IMR-90 (cell line): ENCODE measurements at regions not wholly inside any gene's neighbourhood (a gene's known extent, or its start where the extent isn't known, plus 50 kb on each side); places are given as distances from the start of the nearest gene placed in this dataset.

ENCODE experiments used
- ATAC-seq: fragments of 200-7000 bp; cut with Tn5 transposase; 2 replicates; pipeline ENCODE4 v1.9.1; 2020; ENCODE audit warnings: low read depth, mild to moderate bottlenecking, moderate library complexity
- BruUV-seq: library from RNA; stranded (reverse); fragments of 400-500 nt; replicated peaks from 2 replicates; lab custom pipeline; 2021; lab: Mats Ljungman, UMichigan
- CTCF ChIA-PET: fragments of 300-600 bp; formaldehyde crosslinking; extraction: SDS; loops from one replicate; lab custom pipeline; 2021; ENCODE audit warnings: antibody characterized with exemption; lab: Yijun Ruan, JAX
- POLR2A ChIA-PET: fragments of 300-600 bp; sonication (Branson Sonifier 250); formaldehyde crosslinking; loops from one replicate; lab custom pipeline; 2022; ENCODE audit warnings: antibody characterized with exemption; ENCODE audit not compliant: unreplicated experiment; lab: Charles Lee
- DNase-seq: peaks from one replicate; pipeline ENCODE4 v3.0.0; 2013
- H2AFZ ChIP-seq: replicated peaks from 2 replicates; pipeline ENCODE3; 2013; ENCODE audit warnings: low read length, mild to moderate bottlenecking; ENCODE audit not compliant: poor library complexity
- H2AK5ac ChIP-seq: 2 replicates; pipeline ENCODE4 v1.6.1; 2013; ENCODE audit warnings: low read depth, low read length, inconsistent platforms
- H2AK9ac ChIP-seq: replicated peaks from 2 replicates; pipeline ENCODE3; 2013; ENCODE audit warnings: mild to moderate bottlenecking, low read depth, low read length, moderate library complexity; ENCODE audit not compliant: poor library complexity
- H2BK120ac ChIP-seq: 2 replicates; pipeline ENCODE4 v1.6.1; 2013; ENCODE audit warnings: low read depth, low read length, inconsistent platforms
- H2BK15ac ChIP-seq: 3 replicates; pipeline ENCODE4 v1.6.1; 2013; ENCODE audit warnings: low read depth, low read length, inconsistent platforms
- H2BK20ac ChIP-seq: 2 replicates; pipeline ENCODE4 v1.6.1; 2013; ENCODE audit warnings: low read depth, mild to moderate bottlenecking, inconsistent platforms, low read length, moderate library complexity
- H2BK5ac ChIP-seq: 2 replicates; pipeline ENCODE4 v1.6.1; 2013; ENCODE audit warnings: mild to moderate bottlenecking, low read depth, low read length, inconsistent platforms; ENCODE audit not compliant: poor library complexity, severe bottlenecking
- H3K14ac ChIP-seq: replicated peaks from 2 replicates; pipeline ENCODE4 v1.6.1; 2013; ENCODE audit warnings: low read depth, low read length, inconsistent platforms
- H3K18ac ChIP-seq: 2 replicates; pipeline ENCODE4 v1.6.1; 2013; ENCODE audit warnings: low read depth, low read length, control low read depth
- H3K23ac ChIP-seq: 2 replicates; pipeline ENCODE4 v1.6.1; 2013; ENCODE audit warnings: low read depth, low read length, inconsistent platforms
- H3K27ac ChIP-seq: 2 replicates; pipeline ENCODE4 v1.5.1; 2013; ENCODE audit warnings: mild to moderate bottlenecking, control low read depth, low read length; ENCODE audit not compliant: insufficient read depth
- H3K27me3 ChIP-seq: 2 replicates; pipeline ENCODE4 v1.6.1; 2013; ENCODE audit warnings: low read length; ENCODE audit not compliant: control insufficient read depth, insufficient read depth
- H3K36me3 ChIP-seq: 2 replicates; pipeline ENCODE4 v1.6.1; 2013; ENCODE audit warnings: low read length, mixed read lengths; ENCODE audit not compliant: control insufficient read depth, insufficient read depth
- H3K4ac ChIP-seq: 2 replicates; pipeline ENCODE4 v1.6.1; 2013; ENCODE audit warnings: low read depth, low read length, inconsistent platforms
- H3K4me1 ChIP-seq: 2 replicates; pipeline ENCODE4 v1.6.1; 2013; ENCODE audit warnings: low read length, mixed read lengths; ENCODE audit not compliant: control insufficient read depth, insufficient read depth
- H3K4me2 ChIP-seq: 2 replicates; pipeline ENCODE4 v1.6.1; 2013; ENCODE audit warnings: low read depth, mild to moderate bottlenecking, control low read depth, low read length, moderate library complexity
- H3K4me3 ChIP-seq: 2 replicates; pipeline ENCODE4 v1.5.1; 2013; ENCODE audit warnings: low read depth, mild to moderate bottlenecking, control low read depth, low read length, moderate library complexity; ENCODE audit not compliant: insufficient read depth
- H3K56ac ChIP-seq: 2 replicates; pipeline ENCODE4 v1.6.1; 2013; ENCODE audit warnings: low read length, inconsistent platforms; ENCODE audit not compliant: insufficient read depth; ENCODE audit errors: extremely low read depth
- H3K79me1 ChIP-seq, 2 experiments: 2 replicates each; pipeline ENCODE4 v1.6.1; 2013; ENCODE audit warnings: low read length in 2 of 2, inconsistent platforms in 1 of 2, low read depth in 1 of 2
- H3K9ac ChIP-seq: 2 replicates; pipeline ENCODE4 v1.6.1; 2013; ENCODE audit warnings: low read depth, low read length, control low read depth
- H3K9me1 ChIP-seq: 2 replicates; pipeline ENCODE4 v1.6.1; 2013; ENCODE audit warnings: low read length, inconsistent platforms; ENCODE audit not compliant: insufficient read depth
- H3K9me3 ChIP-seq: 2 replicates; pipeline ENCODE4 v1.6.1; 2013; ENCODE audit warnings: low read length; ENCODE audit not compliant: control insufficient read depth, insufficient read depth
- H4K20me1 ChIP-seq: 2 replicates; pipeline ENCODE4 v1.6.1; 2013; ENCODE audit warnings: low read length, inconsistent platforms; ENCODE audit not compliant: insufficient read depth
- H4K5ac ChIP-seq: 2 replicates; pipeline ENCODE4 v1.6.1; 2013; ENCODE audit warnings: mild to moderate bottlenecking, low read depth, low read length, control low read depth
- H4K8ac ChIP-seq, 2 experiments: 2 replicates each; pipeline ENCODE4 v1.6.1; 2013; ENCODE audit warnings: low read depth in 2 of 2, low read length in 2 of 2, control low read depth in 1 of 2, inconsistent platforms in 1 of 2
- H4K91ac ChIP-seq: 2 replicates; pipeline ENCODE4 v1.6.1; 2013; ENCODE audit warnings: low read depth, low read length, inconsistent platforms; ENCODE audit not compliant: insufficient read depth
- BHLHE40 ChIP-seq: fragments of 150-350 bp; IDR thresholded peaks from 2 replicates; pipeline ENCODE4 v1.6.1; 2016; ENCODE audit warnings: mild to moderate bottlenecking, low read depth, low read length
- CEBPB ChIP-seq: IDR thresholded peaks from 2 replicates; pipeline ENCODE4 v1.6.1; 2012; ENCODE audit warnings: low read depth, low read length, improper control_type of control experiment
- CHD1 ChIP-seq: IDR thresholded peaks from 2 replicates; pipeline ENCODE4 v1.6.1; 2012; ENCODE audit warnings: low read depth, low read length, improper control_type of control experiment
- ELK1 ChIP-seq: fragments of 150-350 bp; IDR thresholded peaks from 2 replicates; pipeline ENCODE4 v1.6.1; 2016; ENCODE audit warnings: low read depth, mild to moderate bottlenecking, low read length, moderate library complexity, borderline replicate concordance
- FOS ChIP-seq: fragments of 150-350 bp; IDR thresholded peaks from 2 replicates; pipeline ENCODE4 v1.6.1; 2016; ENCODE audit warnings: low read depth, low read length
- MAFK ChIP-seq: IDR thresholded peaks from 2 replicates; pipeline ENCODE4 v1.6.1; 2012; ENCODE audit warnings: low read depth, low read length, improper control_type of control experiment
- MAZ ChIP-seq: IDR thresholded peaks from 2 replicates; pipeline ENCODE4 v1.6.1; 2012; ENCODE audit warnings: low read depth, mild to moderate bottlenecking, low read length, improper control_type of control experiment, moderate library complexity, borderline replicate concordance
- MXI1 ChIP-seq: IDR thresholded peaks from 2 replicates; pipeline ENCODE4 v1.6.1; 2012; ENCODE audit warnings: low read depth, mild to moderate bottlenecking, low read length, moderate library complexity, borderline replicate concordance
- NFE2L2 ChIP-seq: fragments of 150-350 bp; IDR thresholded peaks from 2 replicates; pipeline ENCODE4 v1.6.1; 2016; ENCODE audit warnings: low read depth, mild to moderate bottlenecking, low read length
- POLR2A ChIP-seq: IDR thresholded peaks from 2 replicates; pipeline ENCODE4 v1.6.1; 2012; ENCODE audit warnings: mild to moderate bottlenecking, low read depth, low read length
- RAD21 ChIP-seq: IDR thresholded peaks from 2 replicates; pipeline ENCODE4 v1.6.1; 2012; ENCODE audit warnings: low read length, improper control_type of control experiment
- RCOR1 ChIP-seq: IDR thresholded peaks from 2 replicates; pipeline ENCODE4 v1.6.1; 2012; ENCODE audit warnings: mild to moderate bottlenecking, low read length, improper control_type of control experiment; ENCODE audit not compliant: insufficient replicate concordance
- SMC3 ChIP-seq: fragments of 150-350 bp; IDR thresholded peaks from 2 replicates; pipeline ENCODE4 v1.6.1; 2016; ENCODE audit warnings: low read depth, mild to moderate bottlenecking, antibody characterized with exemption, low read length, moderate library complexity
- USF2 ChIP-seq: fragments of 150-350 bp; IDR thresholded peaks from 2 replicates; pipeline ENCODE4 v1.6.1; 2017; ENCODE audit warnings: mild to moderate bottlenecking, antibody characterized with exemption, low read length, low read depth
- WGBS, 2 experiments: methylation state at CpG; one replicate each; pipeline versions ENCODE4 v1.1.5 to v1.1.7; 2013; ENCODE audit warnings: missing lambda C conversion rate in 2 of 2; ENCODE audit not compliant: insufficient read length in 1 of 2; ENCODE audit errors: extremely low coverage in 2 of 2; 5-methylcytosine and 5-hydroxymethylcytosine counted together
- dilution Hi-C: fragments of 300-500 bp; cut with HindIII; formaldehyde crosslinking; loops from one replicate; pipeline ENCODE4 v1.14.3; 2018; ENCODE audit warnings: low sequenced_read_pairs; ENCODE audit not compliant: unreplicated experiment
- in situ Hi-C: fragments of 300-500 bp; cut with MboI; formaldehyde crosslinking; loops from 3 replicates; pipeline ENCODE4 v1.14.3; 2019; ENCODE audit warnings: low sequenced_read_pairs, inconsistent platforms, mixed read lengths
- intact Hi-C: fragments of 100-400 bp; cut with micrococcal nuclease; formaldehyde crosslinking; loops from 2 replicates; pipeline ENCODE4 v1.10.0; 2022

- Histone ChIP-seq H4K20me1 (peaks cover 23% of the 10 kb centered on the region; the same call in 1 of the 2 replicates), H3K4ac (no peak overlapping the region), H3K27ac (no peak overlapping the region), H2BK15ac (no peak overlapping the region), H3K79me1 (peaks cover 15 to 49% of the 10 kb centered on the region in 2 experiments; a peak in 3 of 4 replicates), H3K56ac (no peak overlapping the region), H2BK20ac (no peak overlapping the region), H4K8ac (no peak overlapping the region), H3K9me3 (no peaks in the 10 kb centered on the region), H3K27me3 (no peaks in the 10 kb centered on the region), H3K9me1 (peaks cover 23% of the 10 kb centered on the region), H2AK5ac (no peak overlapping the region), H4K5ac (no peak overlapping the region), H3K23ac (no peak overlapping the region), H3K4me1 (peaks cover 1% of the 10 kb centered on the region; the same call in 1 of the 2 replicates), H3K4me3 (no peak overlapping the region), H2AK9ac (no peak overlapping the region), H3K9ac (no peak overlapping the region), H4K91ac (no peak overlapping the region), H3K14ac (no peak overlapping the region), H3K36me3 (peaks cover 12% of the 10 kb centered on the region), H2BK120ac (no peak overlapping the region), H2BK5ac (no peak overlapping the region), H3K18ac (no peak overlapping the region), H2AFZ (no peak overlapping the region), H3K4me2 (no peak overlapping the region)
- ChIA-PET POLR2A (no interaction called here), CTCF (interaction anchor here (0.6 kb wide), 1 partner anchor 86 kb away, joined by 3 read pairs; no protein-coding TSS in a partner anchor)
- no TSS peak for BruUV-seq
- TF ChIP-seq MXI1 (no peak), SMC3 (no peak), CEBPB (no peak), MAZ (no peak), USF2 (no peak), FOS (no peak), CHD1 (no peak), POLR2A (no peak), RAD21 (no peak), MAFK (no peak), BHLHE40 (no peak), NFE2L2 (no peak), RCOR1 (no peak), ELK1 (no peak)
- intact Hi-C loops (no loop called here), dilution Hi-C loops (no loop called here), in situ Hi-C loops (no loop called here)
- DNase-seq: no peak
- ATAC-seq: no peak
- no CpG with 5 or more reads among the region's 5 CpGs for whole genome bisulfite sequencing, 2 experiments
These were observed 65.4 kb downstream of the TET3 start for GRCh38 chr2:74050151-74050550.
